Keratinocyte (primary cell): ENCODE measurements at regions not wholly inside any gene's neighbourhood (a gene's known extent, or its start where the extent isn't known, plus 50 kb on each side); places are given as distances from the start of the nearest gene placed in this dataset.

Experiments used
- CTCF ChIP-seq, 3 experiments: IDR thresholded peaks in 1 of 3; conservative IDR thresholded peaks in 1 of 3; optimal IDR thresholded peaks in 1 of 3; 2 replicates in 2 of 3; 3 replicates in 1 of 3; pipeline versions ENCODE3 to v1.5.1; 2011; ENCODE audit warnings: low read length in 3 of 3, mild to moderate bottlenecking in 3 of 3, moderate library complexity in 2 of 3, control low read depth in 1 of 3, inconsistent platforms in 1 of 3; ENCODE audit not compliant: insufficient read depth in 2 of 3; ENCODE audit errors: extremely low read depth in 1 of 3
- EZH2 ChIP-seq: IDR thresholded peaks from one replicate; pipeline ENCODE4 v1.6.1; 2012; ENCODE audit warnings: inconsistent platforms, mild to moderate bottlenecking, low read length, moderate library complexity

- TF ChIP-seq CTCF (optimal IDR thresholded peaks at IDR 0.05 in 1 of 3, IDR thresholded peaks at IDR 0.05 in 1 of 3, conservative IDR thresholded peaks at IDR 0.05 in 1 of 3; ENCODE audit: extremely low read depth in 1 of 3, insufficient read depth in 2 of 3, low read length in 3 of 3) (no peak), EZH2 (no peak)
These were observed 132.3 kb upstream of the COL5A1 start for GRCh38 chr9:134509281-134509680.
